ENCODE measurements at regions not wholly inside any gene's neighbourhood (a gene's known extent, or its start where the extent isn't known, plus 50 kb on each side); places are given as distances from the start of the nearest gene placed in this dataset.

DNA sequence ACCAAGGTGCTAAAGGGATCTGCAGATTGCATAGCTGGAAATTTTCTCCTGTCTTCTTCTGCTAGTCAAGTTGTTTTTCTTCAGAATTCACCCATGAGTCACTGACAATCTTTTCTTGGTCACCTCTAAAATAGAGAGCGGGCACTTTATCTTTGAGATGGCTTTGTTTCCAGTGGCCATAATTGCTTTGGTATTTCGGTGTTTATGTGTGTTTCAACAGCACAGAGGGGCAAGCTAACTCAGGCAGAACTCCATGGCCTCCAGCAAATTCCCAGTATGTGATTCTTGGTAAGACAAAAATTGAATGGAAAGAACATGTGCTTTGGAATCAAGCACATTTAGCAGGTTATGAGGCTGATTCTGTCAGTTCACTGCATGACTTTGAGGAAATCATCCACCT is 656.8 kb downstream of the VRK1 start:
- Histone ChIP-seq H3K27ac (ENCODE audit: insufficient read depth, low read length) (no peak overlapping the region), H2BK15ac (ENCODE audit: low read depth, low read length) (no peak overlapping the region), H2AFZ (replicated peaks; ENCODE audit: low read length, poor library complexity) (no peak overlapping the region), H3K4me3 (ENCODE audit: insufficient read depth, low read depth, low read length) (no peak overlapping the region), H3K27me3 (ENCODE audit: control insufficient read depth, insufficient read depth, low read length) (no peaks in the 10 kb centered on the region), H2AK5ac (ENCODE audit: low read depth, low read length) (no peak overlapping the region), H2BK20ac (ENCODE audit: low read depth, low read length) (no peak overlapping the region), H3K14ac (replicated peaks; ENCODE audit: low read depth, low read length) (no peak overlapping the region), H4K8ac (ENCODE audit: low read depth in 2 of 2, low read length in 2 of 2) (no peak overlapping the region), H3K36me3 (ENCODE audit: control insufficient read depth, insufficient read depth, low read length) (no peaks in the 10 kb centered on the region), H3K9ac (ENCODE audit: low read depth, low read length) (no peak overlapping the region), H3K9me1 (ENCODE audit: insufficient read depth, low read length) (no peaks in the 10 kb centered on the region), H3K56ac (ENCODE audit: extremely low read depth, insufficient read depth, low read length) (no peak overlapping the region), H3K79me1 (ENCODE audit: low read depth in 1 of 2, low read length in 2 of 2) (no peaks in the 10 kb centered on the region), H3K18ac (ENCODE audit: low read depth, low read length) (no peak overlapping the region), H2AK9ac (replicated peaks; ENCODE audit: low read depth, low read length, poor library complexity) (no peak overlapping the region), H3K4me2 (ENCODE audit: low read depth, low read length) (no peak overlapping the region), H3K4ac (ENCODE audit: low read depth, low read length) (no peak overlapping the region), H3K9me3 (ENCODE audit: control insufficient read depth, insufficient read depth, low read length) (peaks cover 21% of the 10 kb centered on the region), H3K4me1 (ENCODE audit: control insufficient read depth, insufficient read depth, low read length) (no peaks in the 10 kb centered on the region), H2BK120ac (ENCODE audit: low read depth, low read length) (no peak overlapping the region), H2BK5ac (ENCODE audit: low read depth, low read length, poor library complexity, severe bottlenecking) (no peak overlapping the region), H3K23ac (ENCODE audit: low read depth, low read length) (no peak overlapping the region), H4K20me1 (ENCODE audit: insufficient read depth, low read length) (no peaks in the 10 kb centered on the region), H4K91ac (ENCODE audit: insufficient read depth, low read depth, low read length) (no peak overlapping the region), H4K5ac (ENCODE audit: low read depth, low read length) (no peak overlapping the region)
- ChIA-PET POLR2A (ENCODE audit: unreplicated experiment) (no interaction called here), CTCF (interaction anchor here (0.6 kb wide), 1 partner anchor 437 kb away, joined by 3 read pairs; no protein-coding TSS in a partner anchor)
- ATAC-seq (ENCODE audit: low read depth), result no peak
- TF ChIP-seq NFE2L2 (IDR thresholded peaks at IDR 0.05; ENCODE audit: low read depth, low read length) (no peak), POLR2A (IDR thresholded peaks at IDR 0.05; ENCODE audit: low read depth, low read length) (no peak), RFX5 (IDR thresholded peaks at IDR 0.05; ENCODE audit: low read depth, low read length) (no peak), BHLHE40 (IDR thresholded peaks at IDR 0.05; ENCODE audit: low read depth, low read length) (no peak)
- TF ChIP-seq, protein P1, sequence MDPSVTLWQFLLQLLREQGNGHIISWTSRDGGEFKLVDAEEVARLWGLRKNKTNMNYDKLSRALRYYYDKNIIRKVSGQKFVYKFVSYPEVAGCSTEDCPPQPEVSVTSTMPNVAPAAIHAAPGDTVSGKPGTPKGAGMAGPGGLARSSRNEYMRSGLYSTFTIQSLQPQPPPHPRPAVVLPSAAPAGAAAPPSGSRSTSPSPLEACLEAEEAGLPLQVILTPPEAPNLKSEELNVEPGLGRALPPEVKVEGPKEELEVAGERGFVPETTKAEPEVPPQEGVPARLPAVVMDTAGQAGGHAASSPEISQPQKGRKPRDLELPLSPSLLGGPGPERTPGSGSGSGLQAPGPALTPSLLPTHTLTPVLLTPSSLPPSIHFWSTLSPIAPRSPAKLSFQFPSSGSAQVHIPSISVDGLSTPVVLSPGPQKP (IDR thresholded peaks at IDR 0.05; ENCODE audit: borderline replicate concordance, low read depth, low read length), result no peak
- dilution Hi-C loops (cut with HindIII; ENCODE audit: low sequenced_read_pairs, unreplicated experiment), result no loop called here
- no peak for DNase-seq
- no TSS peak for BruUV-seq (replicated peaks)
- in situ Hi-C loops (cut with MboI; ENCODE audit: low sequenced_read_pairs), result no loop called here
- WGBS, 2 experiments (ENCODE audit: extremely low coverage in 2 of 2, insufficient read length in 1 of 2), result no CpG with 5 or more reads among the region's 2 CpGs
- intact Hi-C loops (cut with micrococcal nuclease), result no loop called here

All from IMR-90 (cell line).